Tibial nerve (tissue), 3 donors: ENCODE measurements at regions not wholly inside any gene's neighbourhood (a gene's known extent, or its start where the extent isn't known, plus 50 kb on each side); places are given as distances from the start of the nearest gene placed in this dataset.

Source experiments
- POLR2A ChIP-seq, 2 donors: fragments of 450-650 bp; IDR thresholded peaks; one replicate each; pipeline ENCODE4 v1.6.1; 2017; ENCODE audit warnings: antibody characterized with exemption in 2 of 2, mild to moderate bottlenecking in 2 of 2, moderate library complexity in 2 of 2
- TF ChIP-seq, protein P1 (sequence below), 5 experiments: fragments of 200-600 bp in 3 of 5; fragments of 450-650 bp in 2 of 5; sonication (generic) in 3 of 5; IDR thresholded peaks; one replicate each; pipeline ENCODE4 v1.5.1; 2016 to 2019; ENCODE audit warnings: antibody characterized with exemption in 5 of 5, mild to moderate bottlenecking in 3 of 5, moderate library complexity in 2 of 5

DNA sequence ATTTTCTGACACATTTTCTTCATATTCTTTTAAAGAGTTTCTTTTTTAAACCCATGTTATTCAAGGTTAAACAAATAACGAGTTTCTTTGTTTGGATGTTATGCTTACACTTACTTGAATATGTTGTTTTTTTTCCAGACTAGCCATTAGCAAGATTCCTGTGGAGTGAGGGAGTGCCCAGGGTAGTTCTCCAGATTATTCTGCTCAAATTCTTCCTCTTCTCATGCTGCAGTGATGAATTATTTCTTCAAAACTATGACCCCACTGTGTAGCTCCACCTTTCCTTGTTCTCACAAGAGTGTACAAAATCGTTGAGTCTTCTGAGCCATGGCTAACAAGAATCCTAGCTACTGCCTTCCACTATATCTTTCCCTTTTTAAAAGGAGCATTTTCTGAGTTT is 134.1 kb upstream of the ELOVL6 start:
- TF ChIP-seq, protein P1, sequence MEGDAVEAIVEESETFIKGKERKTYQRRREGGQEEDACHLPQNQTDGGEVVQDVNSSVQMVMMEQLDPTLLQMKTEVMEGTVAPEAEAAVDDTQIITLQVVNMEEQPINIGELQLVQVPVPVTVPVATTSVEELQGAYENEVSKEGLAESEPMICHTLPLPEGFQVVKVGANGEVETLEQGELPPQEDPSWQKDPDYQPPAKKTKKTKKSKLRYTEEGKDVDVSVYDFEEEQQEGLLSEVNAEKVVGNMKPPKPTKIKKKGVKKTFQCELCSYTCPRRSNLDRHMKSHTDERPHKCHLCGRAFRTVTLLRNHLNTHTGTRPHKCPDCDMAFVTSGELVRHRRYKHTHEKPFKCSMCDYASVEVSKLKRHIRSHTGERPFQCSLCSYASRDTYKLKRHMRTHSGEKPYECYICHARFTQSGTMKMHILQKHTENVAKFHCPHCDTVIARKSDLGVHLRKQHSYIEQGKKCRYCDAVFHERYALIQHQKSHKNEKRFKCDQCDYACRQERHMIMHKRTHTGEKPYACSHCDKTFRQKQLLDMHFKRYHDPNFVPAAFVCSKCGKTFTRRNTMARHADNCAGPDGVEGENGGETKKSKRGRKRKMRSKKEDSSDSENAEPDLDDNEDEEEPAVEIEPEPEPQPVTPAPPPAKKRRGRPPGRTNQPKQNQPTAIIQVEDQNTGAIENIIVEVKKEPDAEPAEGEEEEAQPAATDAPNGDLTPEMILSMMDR (IDR thresholded peaks at IDR 0.05) = no peak
- no peak for TF ChIP-seq POLR2A (IDR thresholded peaks at IDR 0.05)
